ENCODE measurements at regions not wholly inside any gene's neighbourhood (a gene's known extent, or its start where the extent isn't known, plus 50 kb on each side); places are given as distances from the start of the nearest gene placed in this dataset.

GRCh38 chr2:6283259-6283658, 582.4 kb downstream of the CMPK2 start:
- Histone ChIP-seq H3K4me3 (no peak overlapping the region), H3K9me3 (no peaks in the 10 kb centered on the region), H3K36me3 (no peaks in the 10 kb centered on the region), H3K27me3 (no peaks in the 10 kb centered on the region), H3K27ac (no peak overlapping the region), H3K4me1 (no peaks in the 10 kb centered on the region)
- no peak for TF ChIP-seq CTCF (IDR thresholded peaks at IDR 0.05)
- no peak for DNase-seq (ENCODE audit: low spot score)

GRCh38 chr2:6287406-6287805, 578.3 kb downstream of the CMPK2 start:
- H3K27ac ChIP-seq: no peak overlapping the region
- no peaks in the 10 kb centered on the region for H3K9me3 ChIP-seq
- no peak for TF ChIP-seq CTCF (IDR thresholded peaks at IDR 0.05)
- H3K4me3 ChIP-seq: no peak overlapping the region
- H3K36me3 ChIP-seq: no peaks in the 10 kb centered on the region
- no peaks in the 10 kb centered on the region for H3K4me1 ChIP-seq
- H3K27me3 ChIP-seq: no peaks in the 10 kb centered on the region
- DNase-seq (ENCODE audit: low spot score): no peak

GRCh38 chr2:6288791-6289190, 576.9 kb downstream of the CMPK2 start:
- H3K36me3 ChIP-seq: no peaks in the 10 kb centered on the region
- H3K4me1 ChIP-seq: no peaks in the 10 kb centered on the region
- DNase-seq (ENCODE audit: low spot score): no peak
- H3K9me3 ChIP-seq: no peaks in the 10 kb centered on the region
- no peaks in the 10 kb centered on the region for H3K27me3 ChIP-seq
- H3K27ac ChIP-seq: no peak overlapping the region
- H3K4me3 ChIP-seq: no peak overlapping the region
- no peak for TF ChIP-seq CTCF (IDR thresholded peaks at IDR 0.05)

GRCh38 chr2:6290217-6291015, 575.3 kb downstream of the CMPK2 start:
- Histone ChIP-seq H3K4me1 (no peaks in the 10 kb centered on the region), H3K27me3 (no peaks in the 10 kb centered on the region)

GRCh38 chr2:6294791-6295190, 570.9 kb downstream of the CMPK2 start:
- no peak overlapping the region for H3K4me3 ChIP-seq
- no peaks in the 10 kb centered on the region for H3K9me3 ChIP-seq
- DNase-seq (ENCODE audit: low spot score): no peak
- no peak overlapping the region for H3K27ac ChIP-seq
- TF ChIP-seq CTCF (IDR thresholded peaks at IDR 0.05): no peak
- no peaks in the 10 kb centered on the region for H3K4me1 ChIP-seq
- H3K27me3 ChIP-seq: no peaks in the 10 kb centered on the region
- H3K36me3 ChIP-seq: no peaks in the 10 kb centered on the region

More at GRCh38 chr2:6290217-6291015, 575.3 kb downstream of the CMPK2 start:
- no peaks in the 10 kb centered on the region for H3K9me3 ChIP-seq
- TF ChIP-seq CTCF (IDR thresholded peaks at IDR 0.05): no peak
- H3K27ac ChIP-seq: no peak overlapping the region
- no peaks in the 10 kb centered on the region for H3K36me3 ChIP-seq
- H3K4me3 ChIP-seq: no peak overlapping the region
- no peak for DNase-seq (ENCODE audit: low spot score)

- TF ChIP-seq CTCF (IDR thresholded peaks at IDR 0.05): no peak
- H3K9me3 ChIP-seq: no peaks in the 10 kb centered on the region
- H3K4me3 ChIP-seq: no peak overlapping the region
- H3K27ac ChIP-seq: no peak overlapping the region
- no peaks in the 10 kb centered on the region for H3K4me1 ChIP-seq
- no peak for DNase-seq (ENCODE audit: low spot score)
- no peaks in the 10 kb centered on the region for H3K27me3 ChIP-seq
- H3K36me3 ChIP-seq: no peaks in the 10 kb centered on the region
Observed at GRCh38 chr2:6297238-6297637, 568.5 kb downstream of the CMPK2 start.

Data from right atrium auricular region (tissue), 2 donors.